ENCODE measurements at regions not wholly inside any gene's neighbourhood (a gene's known extent, or its start where the extent isn't known, plus 50 kb on each side); places are given as distances from the start of the nearest gene placed in this dataset.

DNA sequence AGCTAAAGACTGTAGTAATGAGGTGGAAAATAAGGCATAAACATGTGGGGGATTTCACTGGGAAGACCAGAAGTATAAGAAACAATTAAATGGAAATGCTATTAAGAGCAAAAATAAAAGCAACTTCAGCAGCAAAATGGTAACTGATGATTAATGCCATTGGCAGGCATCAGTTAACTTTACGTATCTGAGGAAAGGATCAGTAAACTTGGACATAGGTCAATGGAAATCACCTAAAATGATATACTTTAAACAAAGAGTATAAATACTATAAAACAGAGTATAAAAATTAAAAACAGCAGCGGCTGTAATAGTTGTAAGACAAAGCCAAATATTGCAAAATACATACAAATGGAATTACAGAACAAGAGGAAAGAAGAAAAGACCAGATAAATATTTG, 992.1 kb downstream of the DNAH5 start:
- no peak overlapping the region for H3K27ac ChIP-seq (ENCODE audit: low read depth, low read length)
- no peak overlapping the region for H2BK15ac ChIP-seq (ENCODE audit: low read length)
- no peak overlapping the region for H3K4me3 ChIP-seq (ENCODE audit: extremely low read depth in 1 of 4, insufficient read depth in 2 of 4, low read depth in 3 of 4, low read length in 4 of 4)
- H3K18ac ChIP-seq (ENCODE audit: extremely low read depth, low read length) = no peak overlapping the region
- TF ChIP-seq TAF1 (IDR thresholded peaks at IDR 0.05; ENCODE audit: low read depth, low read length) (no peak), PHF8 (conservative IDR thresholded peaks at IDR 0.05; ENCODE audit: low read depth, low read length) (no peak), SAP30 (IDR thresholded peaks at IDR 0.05; ENCODE audit: insufficient read depth, insufficient replicate concordance, low read length) (no peak), POLR2AphosphoS5 (IDR thresholded peaks at IDR 0.05; ENCODE audit: low read depth, low read length) (no peak), JUND (IDR thresholded peaks at IDR 0.05; ENCODE audit: low read length) (no peak), SUZ12 (IDR thresholded peaks at IDR 0.05; ENCODE audit: low read length) (no peak)
- H2AK5ac ChIP-seq (ENCODE audit: low read depth, low read length) = no peak overlapping the region
- WGBS, 2 experiments (ENCODE audit: extremely low coverage in 1 of 2, insufficient coverage in 1 of 2, insufficient read length in 1 of 2, insufficient replicate concordance in 2 of 2, low coverage in 1 of 2, low lambda C conversion rate in 2 of 2, missing lambda C conversion rate in 1 of 2) = 45% methylated on average over 2 of the region's 2 CpGs; no CpG with 5 or more reads in 1 of the 2 experiments
- no peak overlapping the region for H4K8ac ChIP-seq (ENCODE audit: extremely low read depth, insufficient read depth, low read length)
- no peak overlapping the region for H2AFZ ChIP-seq (ENCODE audit: low read length)
- DNase-seq (ENCODE audit: low read depth in 1 of 2, low spot score in 2 of 2) = no peak
- no peak for FAIRE-seq
- no peak overlapping the region for H4K5ac ChIP-seq (ENCODE audit: insufficient read length, low read depth, low read length)
- no peaks in the 10 kb centered on the region for H3K36me3 ChIP-seq (ENCODE audit: control insufficient read depth in 2 of 4, insufficient read depth in 4 of 4, low read length in 3 of 4)
- no peak overlapping the region for H4K91ac ChIP-seq (replicated peaks; ENCODE audit: insufficient read length, low read length)
- no peak overlapping the region for H2BK120ac ChIP-seq (replicated peaks; ENCODE audit: low read depth, low read length)
- H3K9ac ChIP-seq (replicated peaks in 1 of 4; ENCODE audit: extremely low read depth in 1 of 4, low read depth in 3 of 4, low read length in 3 of 4) = no peak overlapping the region
- H3K23me2 ChIP-seq (ENCODE audit: low read depth, low read length) = no peaks in the 10 kb centered on the region
- H3K14ac ChIP-seq (ENCODE audit: insufficient read length) = no peak overlapping the region
- no peaks in the 10 kb centered on the region for H4K20me1 ChIP-seq (replicated peaks in 1 of 2; ENCODE audit: control insufficient read depth in 1 of 2, insufficient read depth in 2 of 2, low read length in 2 of 2)
- no peaks in the 10 kb centered on the region for H3K79me2 ChIP-seq (ENCODE audit: control insufficient read depth in 1 of 2, insufficient read depth in 2 of 2, low read length in 2 of 2)
- H2BK12ac ChIP-seq (ENCODE audit: low read depth, low read length) = no peak overlapping the region
- no peaks in the 10 kb centered on the region for H3K79me1 ChIP-seq (ENCODE audit: low read depth, low read length)
- H2BK5ac ChIP-seq (ENCODE audit: low read depth, low read length) = no peak overlapping the region
- no peaks in the 10 kb centered on the region for H3K9me3 ChIP-seq (ENCODE audit: insufficient read depth in 2 of 2, low read depth in 1 of 2, low read length in 1 of 2)
- H3K56ac ChIP-seq (replicated peaks; ENCODE audit: insufficient read length, low read depth, low read length) = no peak overlapping the region
- no peak overlapping the region for H3K4ac ChIP-seq (replicated peaks; ENCODE audit: insufficient read length, low read depth, low read length)
- H3K23ac ChIP-seq (ENCODE audit: insufficient read length) = no peak overlapping the region
- no peak overlapping the region for H2BK20ac ChIP-seq (ENCODE audit: low read length)
- CTCF ChIA-PET (ENCODE audit: partially characterized antibody) = no interaction called here
- H3K4me2 ChIP-seq (ENCODE audit: insufficient read depth in 1 of 2, low read depth in 2 of 2, low read length in 2 of 2) = no peak overlapping the region
- H3K27me3 ChIP-seq (replicated peaks in 1 of 4; ENCODE audit: control insufficient read depth in 3 of 4, extremely low read depth in 1 of 4, insufficient read depth in 3 of 4, low read length in 3 of 4) = no peaks in the 10 kb centered on the region
- H3K4me1 ChIP-seq (replicated peaks in 1 of 4; ENCODE audit: control insufficient read depth in 3 of 4, insufficient read depth in 4 of 4, low read length in 3 of 4) = no peaks in the 10 kb centered on the region
- POLR2A ChIA-PET (ENCODE audit: partially characterized antibody) = no interaction called here

All from H1 (cell line).